ENCODE measurements at regions not wholly inside any gene's neighbourhood (a gene's known extent, or its start where the extent isn't known, plus 50 kb on each side); places are given as distances from the start of the nearest gene placed in this dataset.

- no peak for DNase-seq
- intact Hi-C loops (cut with micrococcal nuclease; ENCODE audit: unreplicated experiment) = no loop called here
- H3K4me1 Mint-ChIP-seq (ENCODE audit: low read depth, unreplicated experiment) = no peaks in the 10 kb centered on the region
- no TSS peak for BruUV-seq (replicated peaks)
- no peaks in the 10 kb centered on the region for H3K36me3 Mint-ChIP-seq (ENCODE audit: insufficient read depth, unreplicated experiment)
- CTCF ChIA-PET = interaction anchor here (0.5 kb wide), 1 partner anchor 14 kb away, joined by 4 read pairs; no protein-coding TSS in a partner anchor
- H3K9me3 Mint-ChIP-seq (ENCODE audit: low read depth, unreplicated experiment) = no peaks in the 10 kb centered on the region
- H3K4me3 Mint-ChIP-seq (ENCODE audit: low read depth, unreplicated experiment) = no peak overlapping the region
- TF ChIP-seq CTCF (IDR thresholded peaks at IDR 0.05; ENCODE audit: unreplicated experiment) = no peak
- H3K27ac Mint-ChIP-seq (ENCODE audit: unreplicated experiment) = no peak overlapping the region
- H3K27me3 Mint-ChIP-seq (ENCODE audit: unreplicated experiment) = no peaks in the 10 kb centered on the region
These were observed 369.6 kb upstream of the SLC7A11 start for GRCh38 chr4:138611721-138612120.

- no peaks in the 10 kb centered on the region for H3K9me3 Mint-ChIP-seq (ENCODE audit: low read depth, unreplicated experiment)
- H3K4me1 Mint-ChIP-seq (ENCODE audit: low read depth, unreplicated experiment) = no peaks in the 10 kb centered on the region
- no peaks in the 10 kb centered on the region for H3K36me3 Mint-ChIP-seq (ENCODE audit: insufficient read depth, unreplicated experiment)
- intact Hi-C loops (cut with micrococcal nuclease; ENCODE audit: unreplicated experiment) = no loop called here
- BruUV-seq (replicated peaks) = no TSS peak
- DNase-seq = no peak
- no peak for TF ChIP-seq CTCF (IDR thresholded peaks at IDR 0.05; ENCODE audit: unreplicated experiment)
- no peaks in the 10 kb centered on the region for H3K27me3 Mint-ChIP-seq (ENCODE audit: unreplicated experiment)
- H3K4me3 Mint-ChIP-seq (ENCODE audit: low read depth, unreplicated experiment) = no peak overlapping the region
- CTCF ChIA-PET = no interaction called here
- H3K27ac Mint-ChIP-seq (ENCODE audit: unreplicated experiment) = no peak overlapping the region
These were observed 368.9 kb upstream of the SLC7A11 start for GRCh38 chr4:138611017-138611416.

- no peaks in the 10 kb centered on the region for H3K36me3 Mint-ChIP-seq (ENCODE audit: insufficient read depth, unreplicated experiment)
- CTCF ChIA-PET = interaction anchor here (0.6 kb wide), 1 partner anchor 9 kb away, joined by 4 read pairs; no protein-coding TSS in a partner anchor
- H3K27ac Mint-ChIP-seq (ENCODE audit: unreplicated experiment) = no peak overlapping the region
- TF ChIP-seq CTCF (IDR thresholded peaks at IDR 0.05; ENCODE audit: unreplicated experiment) = no peak
- peak; percentile 0 for DNase-seq
- no peaks in the 10 kb centered on the region for H3K9me3 Mint-ChIP-seq (ENCODE audit: low read depth, unreplicated experiment)
- intact Hi-C loops (cut with micrococcal nuclease; ENCODE audit: unreplicated experiment) = no loop called here
- no peak overlapping the region for H3K4me3 Mint-ChIP-seq (ENCODE audit: low read depth, unreplicated experiment)
- H3K4me1 Mint-ChIP-seq (ENCODE audit: low read depth, unreplicated experiment) = no peaks in the 10 kb centered on the region
- H3K27me3 Mint-ChIP-seq (ENCODE audit: unreplicated experiment) = no peaks in the 10 kb centered on the region
- no TSS peak for BruUV-seq (replicated peaks)
These were observed 367.8 kb upstream of the SLC7A11 start for GRCh38 chr4:138609943-138610350.

- Mint-ChIP-seq H3K9me3 (ENCODE audit: low read depth, unreplicated experiment) (peaks cover 3% of the 10 kb centered on the region), H3K27ac (ENCODE audit: unreplicated experiment) (no peak overlapping the region), H3K4me3 (ENCODE audit: low read depth, unreplicated experiment) (no peak overlapping the region), H3K4me1 (ENCODE audit: low read depth, unreplicated experiment) (no peaks in the 10 kb centered on the region), H3K36me3 (ENCODE audit: insufficient read depth, unreplicated experiment) (no peaks in the 10 kb centered on the region), H3K27me3 (ENCODE audit: unreplicated experiment) (no peaks in the 10 kb centered on the region)
- no TSS peak for BruUV-seq (replicated peaks)
- intact Hi-C loops (cut with micrococcal nuclease; ENCODE audit: unreplicated experiment) = no loop called here
- CTCF ChIA-PET = no interaction called here
- no peak for DNase-seq
- TF ChIP-seq CTCF (IDR thresholded peaks at IDR 0.05; ENCODE audit: unreplicated experiment) = no peak
These were observed 362.4 kb upstream of the SLC7A11 start for GRCh38 chr4:138604556-138604955.

Measured in Calu3 (cell line).